DMS153 treated with DMSO at 0.1 percent for 48 hours (cell line): ENCODE measurements at regions not wholly inside any gene's neighbourhood (a gene's known extent, or its start where the extent isn't known, plus 50 kb on each side); places are given as distances from the start of the nearest gene placed in this dataset.

ENCODE experiments used
- DNase-seq: peaks from one replicate; lab custom pipeline; 2025; ENCODE audit not compliant: unreplicated experiment; lab: John Stamatoyannopoulos, UW

GRCh38 chr19:30293051-30293785 is 79.0 kb upstream of the ZNF536 start:
- no peak for DNase-seq

- DNase-seq, result no peak
These were observed 74.2 kb upstream of the ZNF536 start for GRCh38 chr19:30297969-30298368.

- no peak for DNase-seq
These were observed 69.0 kb upstream of the ZNF536 start for GRCh38 chr19:30303131-30303654.

GRCh38 chr19:30304540-30304939 is 67.6 kb upstream of the ZNF536 start:
- DNase-seq, result no peak

- no peak for DNase-seq
These were observed 66.7 kb upstream of the ZNF536 start for GRCh38 chr19:30305346-30306060.

- no peak for DNase-seq
These were observed 64.8 kb upstream of the ZNF536 start for GRCh38 chr19:30307191-30307974.

- no peak for DNase-seq
These were observed 63.0 kb upstream of the ZNF536 start for GRCh38 chr19:30309176-30309575.

- DNase-seq, result no peak
These were observed 62.1 kb upstream of the ZNF536 start for GRCh38 chr19:30309905-30310601.

GRCh38 chr19:30310602-30311263 is 61.5 kb upstream of the ZNF536 start:
- DNase-seq, result no peak

GRCh38 chr19:30311911-30312310 is 60.3 kb upstream of the ZNF536 start:
- DNase-seq, result no peak

- no peak for DNase-seq
These were observed 59.4 kb upstream of the ZNF536 start for GRCh38 chr19:30312582-30313352.

GRCh38 chr19:30313353-30313750 is 58.8 kb upstream of the ZNF536 start:
- DNase-seq, result no peak

GRCh38 chr19:30314056-30314804 is 58.0 kb upstream of the ZNF536 start:
- no peak for DNase-seq

GRCh38 chr19:30314805-30315155 is 57.4 kb upstream of the ZNF536 start:
- DNase-seq, result no peak

- no peak for DNase-seq
These were observed 57.0 kb upstream of the ZNF536 start for GRCh38 chr19:30315159-30315558.

- no peak for DNase-seq
These were observed 56.1 kb upstream of the ZNF536 start for GRCh38 chr19:30316000-30316491.

GRCh38 chr19:30316560-30317106 is 55.6 kb upstream of the ZNF536 start:
- no peak for DNase-seq

GRCh38 chr19:30317403-30317802 is 54.8 kb upstream of the ZNF536 start:
- DNase-seq, result no peak

- DNase-seq, result no peak
These were observed 53.9 kb upstream of the ZNF536 start for GRCh38 chr19:30318261-30318660.
